SU-DHL-6 (cell line): ENCODE measurements at regions not wholly inside any gene's neighbourhood (a gene's known extent, or its start where the extent isn't known, plus 50 kb on each side); places are given as distances from the start of the nearest gene placed in this dataset.

ENCODE experiments used
- H2AFZ ChIP-seq: fragments of 200-600 bp; sonication (generic); 2 replicates; pipeline ENCODE4 v1.6.1; 2014; ENCODE audit warnings: low read depth, mild to moderate bottlenecking, moderate library complexity, mixed read lengths, antibody characterized with exemption, low read length; ENCODE audit not compliant: severe bottlenecking
- H3F3A ChIP-seq: fragments of 200-600 bp; shearing (Covaris generic); 2 replicates; pipeline ENCODE4 v1.6.0; 2016; ENCODE audit warnings: antibody characterized with exemption, mild to moderate bottlenecking; ENCODE audit not compliant: insufficient read depth
- H3K27ac ChIP-seq: fragments of 200-600 bp; sonication (generic); 2 replicates; pipeline ENCODE4 v1.5.1; 2016; ENCODE audit warnings: low read depth, mild to moderate bottlenecking, low read length, moderate library complexity, mixed read lengths
- H3K27me3 ChIP-seq: fragments of 200-600 bp; sonication (generic), shearing (Covaris generic); 2 replicates; pipeline ENCODE4 v1.6.0; 2014; ENCODE audit warnings: mild to moderate bottlenecking, low read length
- H3K36me3 ChIP-seq: fragments of 200-600 bp; sonication (generic); 2 replicates; pipeline ENCODE4 v1.6.1; 2014; ENCODE audit warnings: mild to moderate bottlenecking, low read length, mixed read lengths
- H3K4me2 ChIP-seq: fragments of 300-600, 200-600 bp; shearing (Covaris generic), sonication (generic); 2 replicates; pipeline ENCODE4 v1.6.0; 2014; ENCODE audit warnings: low read length, low read depth, mild to moderate bottlenecking; ENCODE audit not compliant: poor library complexity, severe bottlenecking
- H3K4me3 ChIP-seq: fragments of 200-600 bp; sonication (generic); 2 replicates; pipeline ENCODE4 v1.5.1; 2014; ENCODE audit warnings: antibody characterized with exemption, low read length, mild to moderate bottlenecking, mixed read lengths; ENCODE audit not compliant: insufficient read depth, poor library complexity, severe bottlenecking
- H3K79me2 ChIP-seq: fragments of 200-600 bp; sonication (generic); 2 replicates; pipeline ENCODE4 v1.6.1; 2014; ENCODE audit warnings: mild to moderate bottlenecking, low read length, moderate library complexity; ENCODE audit not compliant: insufficient read depth
- H3K9ac ChIP-seq: fragments of 200-600 bp; sonication (generic); 2 replicates; pipeline ENCODE4 v1.7.0; 2014; ENCODE audit warnings: mild to moderate bottlenecking, low read length
- H3K9me2 ChIP-seq: fragments of 200-600 bp; sonication (generic); replicated peaks from 2 replicates; pipeline ENCODE4 v1.6.1; 2014; ENCODE audit warnings: low read length; ENCODE audit not compliant: insufficient read depth
- H3K9me3 ChIP-seq: fragments of 200-600 bp; sonication (generic); 2 replicates; pipeline ENCODE4 v1.6.1; 2014; ENCODE audit warnings: low read length, mixed read lengths; ENCODE audit not compliant: insufficient read depth
- H4K20me1 ChIP-seq: fragments of 200-600 bp; sonication (generic); 2 replicates; pipeline ENCODE4 v1.6.1; 2014; ENCODE audit warnings: low read depth, mild to moderate bottlenecking, antibody characterized with exemption, low read length, moderate library complexity, mixed read lengths
- EZH2phosphoT487 ChIP-seq: fragments of 200-600 bp; sonication (generic), shearing (Covaris generic); conservative IDR thresholded peaks from 2 replicates; pipeline ENCODE4 v1.6.1; 2018; ENCODE audit warnings: mild to moderate bottlenecking, antibody characterized with exemption, low read length, moderate library complexity, mixed read lengths
- TF ChIP-seq, protein P1 (sequence below): fragments of 200-600 bp; sonication (generic); IDR thresholded peaks from one replicate; pipeline ENCODE4 v1.5.1; 2017; ENCODE audit warnings: antibody characterized with exemption, mild to moderate bottlenecking, low read length, moderate library complexity; ENCODE audit not compliant: insufficient read depth, poor library complexity, severe bottlenecking

GRCh38 chr15:62912808-62913207 is 129.7 kb upstream of the TPM1 start:
- H3K27me3 ChIP-seq: no peaks in the 10 kb centered on the region
- no peak overlapping the region for H2AFZ ChIP-seq
- no peaks in the 10 kb centered on the region for H3K79me2 ChIP-seq
- H3K36me3 ChIP-seq: no peaks in the 10 kb centered on the region
- H3K4me2 ChIP-seq: no peak overlapping the region
- no peak overlapping the region for H3K4me3 ChIP-seq
- H3K9me2 ChIP-seq: no peaks in the 10 kb centered on the region
- H4K20me1 ChIP-seq: no peaks in the 10 kb centered on the region
- no peaks in the 10 kb centered on the region for H3K9me3 ChIP-seq
- TF ChIP-seq, protein P1, sequence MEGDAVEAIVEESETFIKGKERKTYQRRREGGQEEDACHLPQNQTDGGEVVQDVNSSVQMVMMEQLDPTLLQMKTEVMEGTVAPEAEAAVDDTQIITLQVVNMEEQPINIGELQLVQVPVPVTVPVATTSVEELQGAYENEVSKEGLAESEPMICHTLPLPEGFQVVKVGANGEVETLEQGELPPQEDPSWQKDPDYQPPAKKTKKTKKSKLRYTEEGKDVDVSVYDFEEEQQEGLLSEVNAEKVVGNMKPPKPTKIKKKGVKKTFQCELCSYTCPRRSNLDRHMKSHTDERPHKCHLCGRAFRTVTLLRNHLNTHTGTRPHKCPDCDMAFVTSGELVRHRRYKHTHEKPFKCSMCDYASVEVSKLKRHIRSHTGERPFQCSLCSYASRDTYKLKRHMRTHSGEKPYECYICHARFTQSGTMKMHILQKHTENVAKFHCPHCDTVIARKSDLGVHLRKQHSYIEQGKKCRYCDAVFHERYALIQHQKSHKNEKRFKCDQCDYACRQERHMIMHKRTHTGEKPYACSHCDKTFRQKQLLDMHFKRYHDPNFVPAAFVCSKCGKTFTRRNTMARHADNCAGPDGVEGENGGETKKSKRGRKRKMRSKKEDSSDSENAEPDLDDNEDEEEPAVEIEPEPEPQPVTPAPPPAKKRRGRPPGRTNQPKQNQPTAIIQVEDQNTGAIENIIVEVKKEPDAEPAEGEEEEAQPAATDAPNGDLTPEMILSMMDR: no peak
- no peak for TF ChIP-seq EZH2phosphoT487
- H3K9ac ChIP-seq: no peak overlapping the region
- H3K27ac ChIP-seq: no peak overlapping the region
- H3F3A ChIP-seq: no peaks in the 10 kb centered on the region

- Histone ChIP-seq H3K79me2 (no peaks in the 10 kb centered on the region), H3F3A (no peaks in the 10 kb centered on the region), H2AFZ (no peak overlapping the region), H3K9ac (no peak overlapping the region), H3K9me3 (no peaks in the 10 kb centered on the region), H3K9me2 (no peaks in the 10 kb centered on the region), H3K36me3 (no peaks in the 10 kb centered on the region), H3K4me2 (no peak overlapping the region), H3K27ac (no peak overlapping the region), H3K27me3 (no peaks in the 10 kb centered on the region), H4K20me1 (no peaks in the 10 kb centered on the region), H3K4me3 (no peak overlapping the region)
- TF ChIP-seq EZH2phosphoT487: no peak
- TF ChIP-seq, protein P1: no peak
These were observed 129.3 kb upstream of the TPM1 start for GRCh38 chr15:62913246-62913645.

DNA sequence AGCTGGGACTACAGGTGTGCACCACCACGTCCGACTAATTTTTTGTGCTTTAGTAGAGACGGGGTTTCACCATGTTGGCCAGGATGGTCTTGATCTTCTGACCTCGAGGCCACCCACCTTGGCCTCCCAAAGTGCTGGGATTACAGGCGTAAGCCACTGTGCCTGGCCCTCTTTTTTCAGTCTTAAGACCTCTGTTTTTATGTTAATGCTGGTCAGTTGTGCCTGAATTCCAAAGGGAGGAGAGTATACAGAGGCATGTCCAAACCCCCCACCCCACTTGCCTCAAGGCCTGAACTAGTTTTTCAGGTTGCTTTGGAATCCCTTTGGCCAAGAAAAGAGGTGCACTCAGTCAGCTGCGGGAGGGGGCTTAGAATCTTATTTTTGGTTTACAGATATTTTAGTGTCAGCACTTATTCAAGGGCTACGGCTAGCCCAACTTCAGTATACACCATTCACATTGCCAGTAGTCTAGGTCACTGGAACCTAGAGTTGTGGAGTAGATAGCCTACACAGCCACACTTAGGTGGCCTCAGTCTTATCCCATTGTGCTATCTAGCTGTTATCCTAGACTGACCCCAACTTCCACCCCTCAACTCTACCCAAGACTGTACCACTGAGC is 128.0 kb upstream of the TPM1 start:
- no peaks in the 10 kb centered on the region for H4K20me1 ChIP-seq
- H3K9me3 ChIP-seq: no peaks in the 10 kb centered on the region
- H3K4me3 ChIP-seq: no peak overlapping the region
- no peaks in the 10 kb centered on the region for H3K36me3 ChIP-seq
- no peak overlapping the region for H3K27ac ChIP-seq
- no peak for TF ChIP-seq EZH2phosphoT487
- TF ChIP-seq, protein P1: no peak
- H3K9me2 ChIP-seq: no peaks in the 10 kb centered on the region
- no peaks in the 10 kb centered on the region for H3F3A ChIP-seq
- no peaks in the 10 kb centered on the region for H3K79me2 ChIP-seq
- no peaks in the 10 kb centered on the region for H3K27me3 ChIP-seq
- no peak overlapping the region for H3K9ac ChIP-seq
- no peak overlapping the region for H2AFZ ChIP-seq
- H3K4me2 ChIP-seq: no peak overlapping the region
